ENCODE measurements at regions not wholly inside any gene's neighbourhood (a gene's known extent, or its start where the extent isn't known, plus 50 kb on each side); places are given as distances from the start of the nearest gene placed in this dataset.

- WGBS, 2 experiments (ENCODE audit: extremely low coverage in 1 of 2, insufficient coverage in 1 of 2, insufficient read length in 1 of 2, insufficient replicate concordance in 2 of 2, low coverage in 1 of 2, low lambda C conversion rate in 2 of 2, missing lambda C conversion rate in 1 of 2) = 87% methylated on average over 1 of the region's 1 CpG; no CpG with 5 or more reads in 1 of the 2 experiments
- Histone ChIP-seq H3K9me3 (ENCODE audit: insufficient read depth in 2 of 2, low read depth in 1 of 2, low read length in 1 of 2) (peaks cover 6 to 8% of the 10 kb centered on the region in 2 experiments; a peak in 2 of 4 replicates), H2BK15ac (ENCODE audit: low read length) (no peak overlapping the region), H3K18ac (ENCODE audit: extremely low read depth, low read length) (no peak overlapping the region), H3K56ac (replicated peaks; ENCODE audit: insufficient read length, low read depth, low read length) (no peak overlapping the region), H2BK120ac (replicated peaks; ENCODE audit: low read depth, low read length) (no peak overlapping the region), H3K23me2 (ENCODE audit: low read depth, low read length) (no peaks in the 10 kb centered on the region; the same call in 1 of the 2 replicates), H3K79me2 (ENCODE audit: control insufficient read depth in 1 of 2, insufficient read depth in 2 of 2, low read length in 2 of 2) (no peaks in the 10 kb centered on the region), H3K79me1 (ENCODE audit: low read depth, low read length) (no peaks in the 10 kb centered on the region), H3K4ac (replicated peaks; ENCODE audit: insufficient read length, low read depth, low read length) (no peak overlapping the region), H3K36me3 (ENCODE audit: control insufficient read depth in 2 of 4, insufficient read depth in 4 of 4, low read length in 3 of 4) (no peaks in the 10 kb centered on the region; a peak in 1 of 8 replicates), H4K8ac (ENCODE audit: extremely low read depth, insufficient read depth, low read length) (no peak overlapping the region), H3K4me2 (ENCODE audit: insufficient read depth in 1 of 2, low read depth in 2 of 2, low read length in 2 of 2) (no peak overlapping the region), H3K9ac (replicated peaks in 1 of 4; ENCODE audit: extremely low read depth in 1 of 4, low read depth in 3 of 4, low read length in 3 of 4) (no peak overlapping the region), H3K27ac (ENCODE audit: low read depth, low read length) (no peak overlapping the region), H2AK5ac (ENCODE audit: low read depth, low read length) (no peak overlapping the region; the same call in 1 of the 2 replicates), H4K20me1 (replicated peaks in 1 of 2; ENCODE audit: control insufficient read depth in 1 of 2, insufficient read depth in 2 of 2, low read length in 2 of 2) (no peaks in the 10 kb centered on the region), H2BK20ac (ENCODE audit: low read length) (no peak overlapping the region), H2BK5ac (ENCODE audit: low read depth, low read length) (no peak overlapping the region), H4K5ac (ENCODE audit: insufficient read length, low read depth, low read length) (no peak overlapping the region), H3K27me3 (replicated peaks in 1 of 4; ENCODE audit: control insufficient read depth in 3 of 4, extremely low read depth in 1 of 4, insufficient read depth in 3 of 4, low read length in 3 of 4) (no peaks in the 10 kb centered on the region), H3K14ac (ENCODE audit: insufficient read length) (no peak overlapping the region), H2BK12ac (ENCODE audit: low read depth, low read length) (no peak overlapping the region), H4K91ac (replicated peaks; ENCODE audit: insufficient read length, low read length) (no peak overlapping the region), H3K23ac (ENCODE audit: insufficient read length) (no peak overlapping the region), H3K4me3 (ENCODE audit: extremely low read depth in 1 of 4, insufficient read depth in 2 of 4, low read depth in 3 of 4, low read length in 4 of 4) (no peak overlapping the region), H3K4me1 (replicated peaks in 1 of 4; ENCODE audit: control insufficient read depth in 3 of 4, insufficient read depth in 4 of 4, low read length in 3 of 4) (no peaks in the 10 kb centered on the region), H2AFZ (ENCODE audit: low read length) (no peak overlapping the region)
- DNase-seq (ENCODE audit: low read depth in 1 of 2, low spot score in 2 of 2) = no peak
- FAIRE-seq = no peak
- CTCF ChIA-PET (ENCODE audit: partially characterized antibody) = no interaction called here
- POLR2A ChIA-PET (ENCODE audit: partially characterized antibody) = no interaction called here
- no peak for TF ChIP-seq HDAC2 (IDR thresholded peaks at IDR 0.05; ENCODE audit: borderline replicate concordance in 1 of 2, low read depth in 2 of 2, low read length in 2 of 2)
These were observed 138.7 kb upstream of the SLC45A1 start for GRCh38 chr1:8179132-8179793.

All from H1 (cell line).